ENCODE measurements at regions not wholly inside any gene's neighbourhood (a gene's known extent, or its start where the extent isn't known, plus 50 kb on each side); places are given as distances from the start of the nearest gene placed in this dataset.
A peak's percentile ranks its signal among the peaks of the same experiment; 100 is the strongest.

GRCh38 chr11:81007046-81007445 lies 1566.2 kb upstream of the TENM4 start:
- H3K27me3 Mint-ChIP-seq (ENCODE audit: insufficient read depth, unreplicated experiment): no peaks in the 10 kb centered on the region
- H3K4me1 Mint-ChIP-seq (ENCODE audit: insufficient read depth, unreplicated experiment): peaks cover 15% of the 10 kb centered on the region
- H3K27ac Mint-ChIP-seq (ENCODE audit: low read depth, unreplicated experiment): no peak overlapping the region
- TF ChIP-seq CTCF (IDR thresholded peaks at IDR 0.05; ENCODE audit: unreplicated experiment): peak; percentile 22
- ChIA-PET CTCF (interaction anchor here (0.5 to 1.2 kb wide), 2 partner anchors 229 to 1243 kb away, joined by 3 to 4 read pairs; no protein-coding TSS in a partner anchor), POLR2A (no interaction called here)
- H3K9me3 Mint-ChIP-seq (ENCODE audit: unreplicated experiment): no peaks in the 10 kb centered on the region
- no TSS peak for BruUV-seq (replicated peaks)
- no peaks in the 10 kb centered on the region for H3K36me3 Mint-ChIP-seq (ENCODE audit: insufficient read depth, unreplicated experiment)
- peak; percentile 26 for DNase-seq (ENCODE audit: unreplicated experiment)
- no peak overlapping the region for H3K4me3 Mint-ChIP-seq (ENCODE audit: unreplicated experiment)
- intact Hi-C loops (cut with micrococcal nuclease): loop anchor here (1.0 to 10.0 kb wide), 6 partner anchors 152 to 1299 kb away; no protein-coding TSS in a partner anchor

DNA sequence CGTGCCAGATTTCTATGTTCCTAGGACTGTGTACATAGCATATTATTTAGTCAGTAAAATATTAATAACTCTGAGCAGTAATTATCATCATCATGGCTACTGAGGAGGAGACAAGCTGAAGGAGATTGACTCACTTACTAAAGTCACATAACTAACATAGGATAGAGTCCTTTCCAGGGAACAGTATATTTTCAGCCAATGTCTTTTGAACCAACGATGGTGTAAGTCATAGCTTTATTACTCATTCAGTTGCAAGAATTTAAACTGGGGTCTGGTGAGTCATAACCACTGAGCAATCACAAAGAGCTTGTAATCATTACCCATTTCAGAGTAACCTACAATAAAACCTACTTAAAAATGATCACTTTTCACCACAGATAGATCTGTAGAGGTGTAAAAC lies 1564.8 kb upstream of the TENM4 start:
- ChIA-PET CTCF (interaction anchor here (0.6 to 2.1 kb wide), 6 partner anchors 38 to 1297 kb away, joined by 3 to 8 read pairs (median 4); no protein-coding TSS in a partner anchor), POLR2A (interaction anchor here (0.6 to 1.1 kb wide), 3 partner anchors 114 to 575 kb away, joined by 3 to 4 read pairs (median 3); no protein-coding TSS in a partner anchor)
- Mint-ChIP-seq H3K4me3 (ENCODE audit: unreplicated experiment) (no peak overlapping the region), H3K27me3 (ENCODE audit: insufficient read depth, unreplicated experiment) (no peaks in the 10 kb centered on the region), H3K4me1 (ENCODE audit: insufficient read depth, unreplicated experiment) (peaks cover 15% of the 10 kb centered on the region), H3K9me3 (ENCODE audit: unreplicated experiment) (no peaks in the 10 kb centered on the region), H3K27ac (ENCODE audit: low read depth, unreplicated experiment) (peak overlapping the region; percentile 16), H3K36me3 (ENCODE audit: insufficient read depth, unreplicated experiment) (no peaks in the 10 kb centered on the region)
- intact Hi-C loops (cut with micrococcal nuclease): loop anchor here (5.0 to 10.0 kb wide), 3 partner anchors 151 to 843 kb away; no protein-coding TSS in a partner anchor
- TF ChIP-seq CTCF (IDR thresholded peaks at IDR 0.05; ENCODE audit: unreplicated experiment): no peak
- DNase-seq (ENCODE audit: unreplicated experiment): peak; percentile 88
- no TSS peak for BruUV-seq (replicated peaks)

DNA sequence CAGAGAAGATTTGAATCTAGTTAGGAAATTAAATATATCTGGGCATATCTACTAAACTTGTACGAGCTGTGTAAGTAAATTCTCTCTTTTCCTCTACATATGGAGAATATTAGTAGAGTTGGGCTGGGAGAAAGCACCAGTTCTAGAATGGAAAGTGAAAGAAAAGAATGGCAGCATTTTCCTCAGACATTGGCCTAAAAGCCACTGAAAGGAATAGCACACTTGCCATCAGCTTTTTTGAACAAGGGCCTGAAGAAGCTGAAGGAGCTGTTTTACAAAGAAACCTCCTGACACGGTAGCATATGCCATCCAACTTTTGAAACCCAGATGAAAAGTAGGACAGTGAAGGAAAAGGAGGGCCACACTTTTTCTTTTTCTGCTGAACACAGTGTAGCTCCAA lies 1563.7 kb upstream of the TENM4 start:
- BruUV-seq (replicated peaks): no TSS peak
- peaks cover 15% of the 10 kb centered on the region for H3K4me1 Mint-ChIP-seq (ENCODE audit: insufficient read depth, unreplicated experiment)
- TF ChIP-seq CTCF (IDR thresholded peaks at IDR 0.05; ENCODE audit: unreplicated experiment): no peak
- H3K27me3 Mint-ChIP-seq (ENCODE audit: insufficient read depth, unreplicated experiment): no peaks in the 10 kb centered on the region
- intact Hi-C loops (cut with micrococcal nuclease): loop anchor here (10.0 kb wide), 2 partner anchors 150 to 280 kb away; no protein-coding TSS in a partner anchor
- H3K27ac Mint-ChIP-seq (ENCODE audit: low read depth, unreplicated experiment): no peak overlapping the region
- POLR2A ChIA-PET: interaction anchor here (1.3 kb wide), 1 partner anchor 11 kb away, joined by 3 read pairs; no protein-coding TSS in a partner anchor
- CTCF ChIA-PET: interaction anchor here (2.1 kb wide), 1 partner anchor 1296 kb away, joined by 8 read pairs; no protein-coding TSS in a partner anchor
- no peaks in the 10 kb centered on the region for H3K36me3 Mint-ChIP-seq (ENCODE audit: insufficient read depth, unreplicated experiment)
- H3K4me3 Mint-ChIP-seq (ENCODE audit: unreplicated experiment): no peak overlapping the region
- no peak for DNase-seq (ENCODE audit: unreplicated experiment)
- no peaks in the 10 kb centered on the region for H3K9me3 Mint-ChIP-seq (ENCODE audit: unreplicated experiment)

DNA sequence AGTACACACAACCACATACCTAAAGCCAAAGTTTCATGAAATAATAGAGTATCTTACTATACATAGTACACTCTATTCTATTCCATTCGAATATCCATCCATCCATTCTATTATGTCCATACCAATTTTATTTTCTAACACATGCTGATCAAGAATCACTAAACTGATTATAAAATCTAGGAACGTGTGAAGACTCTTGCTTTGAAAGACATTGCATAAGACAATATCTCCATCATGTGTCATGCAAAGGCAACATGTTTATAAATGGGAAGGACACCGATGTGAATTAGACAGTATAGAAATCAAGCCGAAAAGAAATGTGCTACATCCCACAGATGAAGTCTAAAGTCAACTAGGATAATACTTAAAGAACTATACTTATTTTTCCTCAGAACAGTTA lies 1561.5 kb upstream of the TENM4 start:
- TF ChIP-seq CTCF (IDR thresholded peaks at IDR 0.05; ENCODE audit: unreplicated experiment): no peak
- intact Hi-C loops (cut with micrococcal nuclease): loop anchor here (10.0 kb wide), 2 partner anchors 148 to 278 kb away; no protein-coding TSS in a partner anchor
- CTCF ChIA-PET: interaction anchor here (0.6 to 1.1 kb wide), 6 partner anchors 15 to 1524 kb away, joined by 3 to 4 read pairs (median 3); no protein-coding TSS in a partner anchor
- BruUV-seq (replicated peaks): no TSS peak
- H3K36me3 Mint-ChIP-seq (ENCODE audit: insufficient read depth, unreplicated experiment): no peaks in the 10 kb centered on the region
- H3K27me3 Mint-ChIP-seq (ENCODE audit: insufficient read depth, unreplicated experiment): no peaks in the 10 kb centered on the region
- no peak overlapping the region for H3K4me3 Mint-ChIP-seq (ENCODE audit: unreplicated experiment)
- POLR2A ChIA-PET: no interaction called here
- no peak for DNase-seq (ENCODE audit: unreplicated experiment)
- no peaks in the 10 kb centered on the region for H3K9me3 Mint-ChIP-seq (ENCODE audit: unreplicated experiment)
- H3K4me1 Mint-ChIP-seq (ENCODE audit: insufficient read depth, unreplicated experiment): peaks cover 15% of the 10 kb centered on the region
- no peak overlapping the region for H3K27ac Mint-ChIP-seq (ENCODE audit: low read depth, unreplicated experiment)

All from MCF 10A (cell line).